PC-9 (cell line): ENCODE measurements at regions not wholly inside any gene's neighbourhood (a gene's known extent, or its start where the extent isn't known, plus 50 kb on each side); places are given as distances from the start of the nearest gene placed in this dataset.

Source experiments
- BruUV-seq: library from RNA; stranded (reverse); fragments of 400-500 nt; replicated peaks from 2 replicates; lab custom pipeline; 2021; lab: Mats Ljungman, UMichigan
- CTCF ChIA-PET: fragments of 300-600 bp; sonication (Branson Sonifier 250); formaldehyde crosslinking; loops from one replicate; lab custom pipeline; 2022; ENCODE audit warnings: antibody characterized with exemption; lab: Charles Lee
- POLR2A ChIA-PET: fragments of 300-600 bp; sonication (Branson Sonifier 250); formaldehyde crosslinking; loops from one replicate; lab custom pipeline; 2022; ENCODE audit warnings: antibody characterized with exemption; ENCODE audit not compliant: unreplicated experiment; lab: Charles Lee
- DNase-seq, 2 experiments: peaks; one replicate each; pipeline versions ENCODE4 v3.0.0 to v3.0.0-alpha.2; 2015 to 2022; ENCODE audit warnings: mixed read lengths in 1 of 2
- H2AFZ ChIP-seq: fragments of 200-600 bp; sonication (generic); 2 replicates; pipeline ENCODE4 v1.8.1; 2017; ENCODE audit warnings: antibody characterized with exemption
- H3F3A ChIP-seq: fragments of 200-600 bp; sonication (generic); 2 replicates; pipeline ENCODE4 v1.8.1; 2017; ENCODE audit warnings: antibody characterized with exemption, mild to moderate bottlenecking, low read depth; ENCODE audit not compliant: insufficient read depth
- H3K27ac ChIP-seq: fragments of 200-600 bp; sonication (generic); 2 replicates; pipeline ENCODE4 v1.6.1; 2016; ENCODE audit warnings: mixed run types
- H3K27me3 ChIP-seq: fragments of 200-600 bp; sonication (generic); 2 replicates; pipeline ENCODE4 v1.6.1; 2016; ENCODE audit warnings: low read depth, mixed run types; ENCODE audit not compliant: insufficient read depth
- H3K36me3 ChIP-seq: fragments of 200-600 bp; sonication (generic); 2 replicates; pipeline ENCODE4 v1.6.1; 2016; ENCODE audit warnings: low read depth, mixed run types
- H3K4me1 ChIP-seq: fragments of 200-600 bp; sonication (generic); replicated peaks from 2 replicates; pipeline ENCODE4 v1.6.1; 2016; ENCODE audit warnings: mixed run types; ENCODE audit not compliant: insufficient read depth
- H3K4me2 ChIP-seq: fragments of 200-600 bp; sonication (generic); 2 replicates; pipeline ENCODE4 v1.6.1; 2017; ENCODE audit warnings: mixed run types
- H3K4me3 ChIP-seq: fragments of 200-600 bp; sonication (generic); 2 replicates; pipeline ENCODE4 v1.6.1; 2016; ENCODE audit warnings: mixed run types
- H3K79me2 ChIP-seq: fragments of 200-600 bp; sonication (generic); 2 replicates; pipeline ENCODE4 v1.6.1; 2017; ENCODE audit warnings: low read depth, mixed run types
- H3K9me2 ChIP-seq: fragments of 200-600 bp; sonication (generic); 2 replicates; pipeline ENCODE4 v1.8.1; 2017; ENCODE audit warnings: mild to moderate bottlenecking; ENCODE audit not compliant: insufficient read depth
- H3K9me3 ChIP-seq: fragments of 200-600 bp; sonication (generic); 2 replicates; pipeline ENCODE4 v1.8.1; 2016; ENCODE audit warnings: low read depth; ENCODE audit not compliant: insufficient read depth
- H4K20me1 ChIP-seq: fragments of 200-600 bp; sonication (generic); 2 replicates; pipeline ENCODE4 v1.8.1; 2017; ENCODE audit not compliant: insufficient read depth
- CTCF ChIP-seq: fragments of 200-600 bp; sonication (generic); conservative IDR thresholded peaks from 2 replicates; pipeline ENCODE4 v1.6.1; 2017; ENCODE audit warnings: mixed run types, antibody characterized with exemption, mild to moderate bottlenecking, moderate library complexity
- EZH2 ChIP-seq: fragments of 200-600 bp; sonication (generic); IDR thresholded peaks from 2 replicates; pipeline ENCODE4 v1.8.0; 2017; ENCODE audit warnings: antibody characterized with exemption, low read depth
- intact Hi-C: fragments of 100-400 bp; cut with micrococcal nuclease; formaldehyde crosslinking; loops from one replicate; pipeline ENCODE4 v1.10.0; 2022; ENCODE audit not compliant: unreplicated experiment

GRCh38 chr2:9101763-9102425 is 98.4 kb upstream of the MBOAT2 start:
- peaks cover 49% of the 10 kb centered on the region for H3F3A ChIP-seq
- H2AFZ ChIP-seq: peak overlapping the region; percentile 29; the same call in 1 of the 2 replicates
- no peaks in the 10 kb centered on the region for H3K9me3 ChIP-seq
- ChIA-PET POLR2A (no interaction called here), CTCF (no interaction called here)
- TF ChIP-seq EZH2 (no peak), CTCF (no peak)
- H3K79me2 ChIP-seq: no peaks in the 10 kb centered on the region
- no peak for DNase-seq
- H3K4me3 ChIP-seq: peak overlapping the region; percentile 48
- peak overlapping the region; percentile 92 for H3K4me2 ChIP-seq
- H3K9me2 ChIP-seq: no peaks in the 10 kb centered on the region
- intact Hi-C loops: loop anchor here (2.0 to 5.0 kb wide), 2 partner anchors 45 to 229 kb away; no protein-coding TSS in a partner anchor
- no peaks in the 10 kb centered on the region for H3K27me3 ChIP-seq
- no TSS peak for BruUV-seq
- H3K36me3 ChIP-seq: no peaks in the 10 kb centered on the region
- peaks cover 57% of the 10 kb centered on the region for H3K4me1 ChIP-seq
- H4K20me1 ChIP-seq: no peaks in the 10 kb centered on the region
- peak overlapping the region; percentile 98 for H3K27ac ChIP-seq

- CTCF ChIA-PET: interaction anchor here (0.7 kb wide), 1 partner anchor 12 kb away, joined by 3 read pairs; no protein-coding TSS in a partner anchor
- BruUV-seq: no TSS peak
- intact Hi-C loops: loop anchor here (5.0 kb wide), 1 partner anchor 43 kb away; no protein-coding TSS in a partner anchor
These were observed 96.8 kb upstream of the MBOAT2 start for GRCh38 chr2:9100080-9100876.

More at GRCh38 chr2:9100080-9100876, 96.8 kb upstream of the MBOAT2 start:
- TF ChIP-seq EZH2: no peak
- TF ChIP-seq CTCF: no peak
- Histone ChIP-seq H3F3A (peaks cover 41% of the 10 kb centered on the region), H2AFZ (no peak overlapping the region), H3K4me2 (no peak overlapping the region), H3K79me2 (no peaks in the 10 kb centered on the region), H3K27ac (no peak overlapping the region), H3K27me3 (no peaks in the 10 kb centered on the region), H3K4me3 (no peak overlapping the region), H4K20me1 (no peaks in the 10 kb centered on the region), H3K36me3 (no peaks in the 10 kb centered on the region), H3K9me3 (no peaks in the 10 kb centered on the region), H3K9me2 (no peaks in the 10 kb centered on the region), H3K4me1 (peaks cover 45% of the 10 kb centered on the region)
- no peak for DNase-seq
- POLR2A ChIA-PET: no interaction called here
